ENCODE measurements at regions not wholly inside any gene's neighbourhood (a gene's known extent, or its start where the extent isn't known, plus 50 kb on each side); places are given as distances from the start of the nearest gene placed in this dataset.
A peak's percentile ranks its signal among the peaks of the same experiment; 100 is the strongest.

DNA sequence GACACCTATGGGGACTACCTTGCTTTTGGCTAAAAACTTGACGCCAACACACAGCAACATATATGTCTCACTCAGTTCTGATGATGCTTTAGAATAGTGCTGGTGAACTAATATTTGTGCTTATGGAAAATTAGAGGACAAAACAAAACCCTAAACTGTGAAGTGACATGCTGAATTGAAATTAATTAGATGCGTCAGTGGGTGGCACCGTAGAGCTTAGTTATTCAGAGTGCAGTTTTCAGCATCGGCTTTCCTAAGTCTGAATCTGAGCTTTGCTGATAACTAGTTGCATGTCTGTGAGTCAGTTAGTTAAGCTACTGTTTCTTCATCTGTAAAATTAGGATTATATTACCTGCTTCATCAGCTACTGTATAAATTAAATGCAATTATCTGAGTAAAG lies 245.0 kb upstream of the SORCS1 start:
- TF ChIP-seq, protein P1, sequence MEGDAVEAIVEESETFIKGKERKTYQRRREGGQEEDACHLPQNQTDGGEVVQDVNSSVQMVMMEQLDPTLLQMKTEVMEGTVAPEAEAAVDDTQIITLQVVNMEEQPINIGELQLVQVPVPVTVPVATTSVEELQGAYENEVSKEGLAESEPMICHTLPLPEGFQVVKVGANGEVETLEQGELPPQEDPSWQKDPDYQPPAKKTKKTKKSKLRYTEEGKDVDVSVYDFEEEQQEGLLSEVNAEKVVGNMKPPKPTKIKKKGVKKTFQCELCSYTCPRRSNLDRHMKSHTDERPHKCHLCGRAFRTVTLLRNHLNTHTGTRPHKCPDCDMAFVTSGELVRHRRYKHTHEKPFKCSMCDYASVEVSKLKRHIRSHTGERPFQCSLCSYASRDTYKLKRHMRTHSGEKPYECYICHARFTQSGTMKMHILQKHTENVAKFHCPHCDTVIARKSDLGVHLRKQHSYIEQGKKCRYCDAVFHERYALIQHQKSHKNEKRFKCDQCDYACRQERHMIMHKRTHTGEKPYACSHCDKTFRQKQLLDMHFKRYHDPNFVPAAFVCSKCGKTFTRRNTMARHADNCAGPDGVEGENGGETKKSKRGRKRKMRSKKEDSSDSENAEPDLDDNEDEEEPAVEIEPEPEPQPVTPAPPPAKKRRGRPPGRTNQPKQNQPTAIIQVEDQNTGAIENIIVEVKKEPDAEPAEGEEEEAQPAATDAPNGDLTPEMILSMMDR (IDR thresholded peaks at IDR 0.05 in 8 of 11, conservative IDR thresholded peaks at IDR 0.05 in 3 of 11) = peak in 2 of 11 experiments; percentile 15 to 30
- TF ChIP-seq POLR2AphosphoS5 (IDR thresholded peaks at IDR 0.05) = no peak
- H3K4me3 ChIP-seq = no peak overlapping the region
- H3K27me3 ChIP-seq (replicated peaks in 1 of 7) = no peaks in the 10 kb centered on the region
- no peak overlapping the region for H3K27ac ChIP-seq
- H3K9me3 ChIP-seq = no peaks in the 10 kb centered on the region
- DNase-seq = no peak
- intact Hi-C loops (cut with DNase I; ENCODE audit: low total_unique reads) = no loop called here
- no peaks in the 10 kb centered on the region for H3K36me3 ChIP-seq
- no peaks in the 10 kb centered on the region for H3K4me1 ChIP-seq
- 43 to 53% (median 49%) methylated on average over 4 of the region's 4 CpGs for WGBS, 5 donors

DNA sequence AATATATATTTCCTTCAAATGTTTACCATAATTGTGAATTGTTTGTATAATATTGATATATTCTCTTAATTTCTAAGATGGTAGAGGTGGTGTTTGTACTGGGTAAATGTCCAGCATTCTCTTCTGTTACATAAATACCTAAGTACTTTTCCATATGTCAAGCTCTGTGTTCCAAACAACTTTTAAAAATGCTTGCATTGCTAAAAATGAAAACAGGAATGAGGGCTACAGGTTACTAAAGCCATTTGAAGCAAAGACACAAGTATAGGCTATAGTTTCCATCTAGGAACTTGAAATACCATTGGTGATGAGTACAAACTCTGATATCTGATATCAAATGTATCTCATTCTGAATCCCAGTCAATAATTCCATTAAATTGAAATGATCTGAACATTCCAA lies 233.6 kb upstream of the SORCS1 start:
- no peak for DNase-seq
- Histone ChIP-seq H3K4me3 (no peak overlapping the region), H3K4me1 (no peaks in the 10 kb centered on the region), H3K9me3 (peaks cover 0 to 5% (median 0%) of the 10 kb centered on the region in 8 donors), H3K27me3 (replicated peaks in 1 of 7) (no peaks in the 10 kb centered on the region), H3K27ac (no peak overlapping the region), H3K36me3 (no peaks in the 10 kb centered on the region)
- TF ChIP-seq, protein P1 (IDR thresholded peaks at IDR 0.05 in 8 of 11, conservative IDR thresholded peaks at IDR 0.05 in 3 of 11) = no peak
- TF ChIP-seq POLR2A (IDR thresholded peaks at IDR 0.05) (no peak), POLR2AphosphoS5 (IDR thresholded peaks at IDR 0.05) (no peak)
- intact Hi-C loops (cut with DNase I; ENCODE audit: low total_unique reads) = no loop called here

DNA sequence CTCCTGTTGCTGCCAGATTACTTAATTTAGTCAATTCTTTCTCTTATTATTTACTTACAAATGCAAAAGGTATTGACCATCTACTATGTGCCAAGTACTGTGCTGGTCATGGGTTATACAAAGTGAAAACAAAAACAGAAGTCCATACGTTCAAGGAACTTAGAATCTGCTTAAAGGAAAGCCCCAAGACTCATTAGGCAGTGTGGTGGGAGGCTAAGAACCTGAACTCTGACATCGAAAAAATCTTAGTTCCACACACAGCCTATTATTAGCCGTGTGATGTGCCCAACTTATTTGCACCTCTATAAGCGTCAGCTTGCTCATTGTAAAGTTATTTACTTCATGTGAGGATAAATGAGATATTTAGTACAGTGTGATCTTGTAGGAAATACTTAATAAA lies 227.4 kb upstream of the SORCS1 start:
- Histone ChIP-seq H3K36me3 (no peaks in the 10 kb centered on the region), H3K4me3 (no peak overlapping the region), H3K27ac (no peak overlapping the region), H3K9me3 (no peaks in the 10 kb centered on the region), H3K27me3 (replicated peaks in 1 of 7) (no peaks in the 10 kb centered on the region), H3K4me1 (no peaks in the 10 kb centered on the region)
- DNase-seq = no peak
- intact Hi-C loops (cut with DNase I; ENCODE audit: low total_unique reads) = no loop called here
- TF ChIP-seq POLR2A (IDR thresholded peaks at IDR 0.05) = no peak
- whole genome bisulfite sequencing, 5 donors = 67 to 86% (median 76%) methylated on average over 4 of the region's 4 CpGs

DNA sequence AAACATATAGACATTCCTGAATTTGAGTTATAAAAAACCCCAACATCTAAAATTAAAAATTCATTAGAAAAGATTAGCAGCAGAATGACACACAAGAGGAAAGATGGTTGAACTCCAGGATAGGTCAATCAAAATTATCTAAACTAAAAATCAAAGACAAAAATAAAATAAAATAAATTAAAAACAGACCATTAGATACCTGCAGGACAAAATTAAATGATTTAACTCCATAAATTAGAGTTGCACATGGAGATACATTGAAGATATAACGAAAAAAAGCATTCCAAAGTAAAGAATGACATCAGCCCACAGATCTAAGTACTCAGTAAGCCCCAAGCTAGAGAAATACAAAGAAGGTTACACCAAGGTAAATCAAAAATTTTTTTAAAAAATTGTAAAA lies 226.1 kb upstream of the SORCS1 start:
- no peak overlapping the region for H3K4me3 ChIP-seq
- H3K27ac ChIP-seq = no peak overlapping the region
- 47 to 72% (median 63%) methylated on average over 1 of the region's 1 CpG for WGBS, 5 donors
- TF ChIP-seq POLR2A (IDR thresholded peaks at IDR 0.05) (no peak), POLR2AphosphoS5 (IDR thresholded peaks at IDR 0.05) (no peak)
- TF ChIP-seq, protein P1 (IDR thresholded peaks at IDR 0.05 in 8 of 11, conservative IDR thresholded peaks at IDR 0.05 in 3 of 11) = no peak
- intact Hi-C loops (cut with DNase I; ENCODE audit: low total_unique reads) = no loop called here
- H3K27me3 ChIP-seq (replicated peaks in 1 of 7) = no peaks in the 10 kb centered on the region
- DNase-seq = no peak
- H3K9me3 ChIP-seq = no peaks in the 10 kb centered on the region
- no peaks in the 10 kb centered on the region for H3K36me3 ChIP-seq
- H3K4me1 ChIP-seq = no peaks in the 10 kb centered on the region

DNA sequence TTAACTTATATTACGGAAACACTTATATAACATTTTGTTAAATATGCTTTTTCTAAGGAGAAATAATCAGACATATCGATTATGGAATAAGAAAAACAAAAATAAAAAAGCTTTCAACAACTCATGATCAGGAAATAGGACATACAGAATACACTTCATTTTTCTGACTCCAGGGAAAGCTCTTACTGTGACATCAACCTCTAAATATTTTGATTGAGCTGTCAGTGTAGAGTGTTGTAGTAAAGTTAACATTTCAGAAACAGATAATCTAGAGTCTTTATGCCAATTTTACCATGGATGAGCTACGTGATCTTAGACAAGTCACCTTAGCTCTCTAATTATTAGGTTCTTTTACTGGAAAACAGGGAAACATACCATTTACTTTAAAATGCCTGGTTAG lies 218.9 kb upstream of the SORCS1 start:
- Histone ChIP-seq H3K36me3 (no peaks in the 10 kb centered on the region), H3K4me1 (no peaks in the 10 kb centered on the region), H3K27ac (no peak overlapping the region), H3K27me3 (replicated peaks in 1 of 7) (no peaks in the 10 kb centered on the region), H3K9me3 (no peaks in the 10 kb centered on the region), H3K4me3 (no peak overlapping the region)
- intact Hi-C loops (cut with DNase I; ENCODE audit: low total_unique reads) = no loop called here
- no peak for DNase-seq
- WGBS, 5 donors = 86 to 94% (median 88%) methylated on average over 3 of the region's 3 CpGs
- TF ChIP-seq, protein P1 (IDR thresholded peaks at IDR 0.05 in 8 of 11, conservative IDR thresholded peaks at IDR 0.05 in 3 of 11) = no peak
- no peak for TF ChIP-seq POLR2AphosphoS5 (IDR thresholded peaks at IDR 0.05)
- no peak for TF ChIP-seq POLR2A (IDR thresholded peaks at IDR 0.05)

Measured in spleen (tissue), 11 donors.